Spleen (tissue), 11 donors: ENCODE measurements at regions not wholly inside any gene's neighbourhood (a gene's known extent, or its start where the extent isn't known, plus 50 kb on each side); places are given as distances from the start of the nearest gene placed in this dataset.

Experiments
- DNase-seq: peaks from one replicate; pipeline ENCODE4 v3.0.0-alpha.2; 2020
- H3K27ac ChIP-seq, 8 donors: fragments of 200-600 bp; sonication (generic) in 7 of 8; 1 replicate in 4 of 8; 2 replicates in 4 of 8; pipeline versions ENCODE4 v1.5.0 to v1.8.0; 2016 to 2021; ENCODE audit warnings: inconsistent platforms in 4 of 8, mild to moderate bottlenecking in 4 of 8, moderate library complexity in 1 of 8
- H3K27me3 ChIP-seq, 7 donors: fragments of 200-600 bp; sonication (generic) in 6 of 7; replicated peaks in 1 of 7; 1 replicate in 4 of 7; 2 replicates in 3 of 7; pipeline versions ENCODE4 v1.5.0 to v1.8.0; 2016 to 2021; ENCODE audit warnings: inconsistent platforms in 3 of 7, mild to moderate bottlenecking in 1 of 7
- H3K36me3 ChIP-seq, 6 donors: fragments of 200-600 bp; sonication (generic) in 5 of 6; 1 replicate in 4 of 6; 2 replicates in 2 of 6; pipeline versions ENCODE4 v1.5.0 to v1.8.0; 2016 to 2021; ENCODE audit warnings: inconsistent platforms in 2 of 6
- H3K4me1 ChIP-seq, 6 donors: fragments of 200-600 bp; sonication (generic) in 5 of 6; 1 replicate in 3 of 6; 2 replicates in 3 of 6; pipeline versions ENCODE4 v1.5.0 to v1.8.0; 2016 to 2021; ENCODE audit warnings: inconsistent platforms in 3 of 6
- H3K4me3 ChIP-seq, 8 donors: fragments of 200-600 bp; sonication (generic) in 7 of 8; 1 replicate in 4 of 8; 2 replicates in 4 of 8; pipeline versions ENCODE4 v1.5.0 to v1.8.0; 2016 to 2021; ENCODE audit warnings: inconsistent platforms in 4 of 8, mild to moderate bottlenecking in 4 of 8, moderate library complexity in 2 of 8
- H3K9me3 ChIP-seq, 8 donors: fragments of 200-600 bp; sonication (generic) in 7 of 8; 1 replicate in 4 of 8; 2 replicates in 4 of 8; pipeline versions ENCODE4 v1.5.0 to v1.8.0; 2016 to 2021; ENCODE audit warnings: inconsistent platforms in 4 of 8
- POLR2A ChIP-seq, 3 donors: fragments of 450-650 bp; IDR thresholded peaks; one replicate each; pipeline ENCODE4 v1.5.1; 2017; ENCODE audit warnings: antibody characterized with exemption in 3 of 3, mild to moderate bottlenecking in 1 of 3
- POLR2AphosphoS5 ChIP-seq, 3 donors: sonication (generic); formaldehyde crosslinking; IDR thresholded peaks; one replicate each; pipeline ENCODE4 v1.5.1; 2017; ENCODE audit warnings: antibody characterized with exemption in 3 of 3
- WGBS, 5 donors: extraction: QIAGEN DNeasy Blood & Tissue Kit in 3 of 5; methylation state at CpG; one replicate each; pipeline versions ENCODE4 v1.1.5 to v1.1.7; 2013 to 2018; 5-methylcytosine and 5-hydroxymethylcytosine counted together
- intact Hi-C: fragments of 100-400 bp; cut with DNase I; formaldehyde crosslinking; loops from one replicate; pipeline ENCODE4 v1.15.0; 2023; ENCODE audit warnings: low total_unique reads
- TF ChIP-seq, protein P1 (sequence below), 11 experiments: fragments of 200-600 bp in 7 of 11; fragments of 450-650 bp in 4 of 11; sonication (generic) in 4 of 11; IDR thresholded peaks in 8 of 11; conservative IDR thresholded peaks in 3 of 11; 1 replicate in 7 of 11; 2 replicates in 4 of 11; pipeline versions ENCODE4 v1.4.0 to v1.8.0; 2016 to 2021; ENCODE audit warnings: antibody characterized with exemption in 11 of 11, inconsistent platforms in 4 of 11, mild to moderate bottlenecking in 1 of 11
- donor health status: healthy with polysubstance abuse.
- donor health status: DM: no; HTN: no; CAD: no; lungs with moderate emphysema.
- donor health status: DM: no; HTN: no; CAD: no.
- donor health status: Bipolar disorder and iron deficiency.
- donor health status: healthy.
- donor health status: DM: no; HTN: no; CAD: no.
- donor health status: DM: yes; HTN: yes; CAD: no.

- Histone ChIP-seq H3K9me3 (no peaks in the 10 kb centered on the region), H3K4me1 (no peaks in the 10 kb centered on the region), H3K4me3 (no peak overlapping the region), H3K27me3 (peaks cover 0 to 7% (median 0%) of the 10 kb centered on the region in 7 donors), H3K27ac (no peak overlapping the region), H3K36me3 (no peaks in the 10 kb centered on the region)
- WGBS, 5 donors: 81 to 88% (median 84%) methylated on average over 2 of the region's 2 CpGs
- no peak for TF ChIP-seq POLR2AphosphoS5 (IDR thresholded peaks at IDR 0.05)
- no peak for TF ChIP-seq POLR2A (IDR thresholded peaks at IDR 0.05)
- TF ChIP-seq, protein P1, sequence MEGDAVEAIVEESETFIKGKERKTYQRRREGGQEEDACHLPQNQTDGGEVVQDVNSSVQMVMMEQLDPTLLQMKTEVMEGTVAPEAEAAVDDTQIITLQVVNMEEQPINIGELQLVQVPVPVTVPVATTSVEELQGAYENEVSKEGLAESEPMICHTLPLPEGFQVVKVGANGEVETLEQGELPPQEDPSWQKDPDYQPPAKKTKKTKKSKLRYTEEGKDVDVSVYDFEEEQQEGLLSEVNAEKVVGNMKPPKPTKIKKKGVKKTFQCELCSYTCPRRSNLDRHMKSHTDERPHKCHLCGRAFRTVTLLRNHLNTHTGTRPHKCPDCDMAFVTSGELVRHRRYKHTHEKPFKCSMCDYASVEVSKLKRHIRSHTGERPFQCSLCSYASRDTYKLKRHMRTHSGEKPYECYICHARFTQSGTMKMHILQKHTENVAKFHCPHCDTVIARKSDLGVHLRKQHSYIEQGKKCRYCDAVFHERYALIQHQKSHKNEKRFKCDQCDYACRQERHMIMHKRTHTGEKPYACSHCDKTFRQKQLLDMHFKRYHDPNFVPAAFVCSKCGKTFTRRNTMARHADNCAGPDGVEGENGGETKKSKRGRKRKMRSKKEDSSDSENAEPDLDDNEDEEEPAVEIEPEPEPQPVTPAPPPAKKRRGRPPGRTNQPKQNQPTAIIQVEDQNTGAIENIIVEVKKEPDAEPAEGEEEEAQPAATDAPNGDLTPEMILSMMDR (IDR thresholded peaks at IDR 0.05 in 8 of 11, conservative IDR thresholded peaks at IDR 0.05 in 3 of 11): no peak
- intact Hi-C loops: no loop called here
- DNase-seq: no peak
These were observed 86.6 kb upstream of the CAND1 start for GRCh38 chr12:67182551-67182950.

- intact Hi-C loops: no loop called here
- Histone ChIP-seq H3K4me1 (no peaks in the 10 kb centered on the region), H3K9me3 (no peaks in the 10 kb centered on the region), H3K27ac (no peak overlapping the region), H3K4me3 (no peak overlapping the region), H3K27me3 (no peaks in the 10 kb centered on the region), H3K36me3 (no peaks in the 10 kb centered on the region)
- TF ChIP-seq POLR2A (IDR thresholded peaks at IDR 0.05) (no peak), POLR2AphosphoS5 (IDR thresholded peaks at IDR 0.05) (no peak)
- TF ChIP-seq, protein P1 (IDR thresholded peaks at IDR 0.05 in 8 of 11, conservative IDR thresholded peaks at IDR 0.05 in 3 of 11): no peak
- DNase-seq: no peak
These were observed 75.5 kb upstream of the CAND1 start for GRCh38 chr12:67193704-67194103.

GRCh38 chr12:67200386-67200785, 68.8 kb upstream of the CAND1 start:
- 0 to 44% (median 0%) methylated on average over 1 of the region's 1 CpG for WGBS, 5 donors
- Histone ChIP-seq H3K4me3 (no peak overlapping the region), H3K27ac (no peak overlapping the region), H3K9me3 (no peaks in the 10 kb centered on the region), H3K36me3 (no peaks in the 10 kb centered on the region), H3K27me3 (peaks cover 0 to under 1% (median 0%) of the 10 kb centered on the region in 7 donors), H3K4me1 (peaks cover 0 to 5% (median 0%) of the 10 kb centered on the region in 6 donors)
- intact Hi-C loops: no loop called here
- DNase-seq: no peak
- TF ChIP-seq, protein P1 (IDR thresholded peaks at IDR 0.05 in 8 of 11, conservative IDR thresholded peaks at IDR 0.05 in 3 of 11): no peak
- TF ChIP-seq POLR2A (IDR thresholded peaks at IDR 0.05) (no peak), POLR2AphosphoS5 (IDR thresholded peaks at IDR 0.05) (no peak)

GRCh38 chr12:67202011-67202677, 67.0 kb upstream of the CAND1 start:
- H3K27me3 ChIP-seq: peaks cover 0 to 6% (median 0%) of the 10 kb centered on the region in 7 donors
- intact Hi-C loops: no loop called here
- no peak for DNase-seq
- TF ChIP-seq POLR2A (IDR thresholded peaks at IDR 0.05) (no peak), POLR2AphosphoS5 (IDR thresholded peaks at IDR 0.05) (no peak)
- TF ChIP-seq, protein P1 (IDR thresholded peaks at IDR 0.05 in 8 of 11, conservative IDR thresholded peaks at IDR 0.05 in 3 of 11): no peak
- H3K4me1 ChIP-seq: peaks cover 0 to 5% (median 0%) of the 10 kb centered on the region in 6 donors
- H3K4me3 ChIP-seq: no peak overlapping the region
- 65 to 70% (median 66%) methylated on average over 7 of the region's 7 CpGs for WGBS, 5 donors
- no peaks in the 10 kb centered on the region for H3K36me3 ChIP-seq
- no peaks in the 10 kb centered on the region for H3K9me3 ChIP-seq
- no peak overlapping the region for H3K27ac ChIP-seq
